ENCODE measurements at regions not wholly inside any gene's neighbourhood (a gene's known extent, or its start where the extent isn't known, plus 50 kb on each side); places are given as distances from the start of the nearest gene placed in this dataset.

DNA sequence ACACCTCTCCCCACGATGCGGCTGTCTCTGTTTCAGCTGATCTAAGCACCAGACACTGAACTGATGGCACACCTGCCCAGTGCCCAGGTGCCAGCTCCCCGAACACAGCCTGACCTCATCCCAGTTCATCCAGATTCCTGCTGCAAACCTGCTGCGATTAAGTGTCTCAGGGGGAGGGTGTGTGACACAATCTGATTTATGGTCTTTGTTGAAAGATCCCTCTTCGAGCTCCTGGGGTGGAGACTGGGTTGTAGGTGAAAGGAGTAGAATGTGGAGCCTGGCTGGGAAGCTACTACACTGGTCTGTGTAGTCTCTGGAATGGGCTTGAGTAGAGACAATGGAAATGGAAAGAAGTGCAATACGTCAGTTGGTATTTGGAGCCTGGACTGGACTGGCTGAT lies 390.3 kb downstream of the SHANK2 start:
- no peak for DNase-seq

DNA sequence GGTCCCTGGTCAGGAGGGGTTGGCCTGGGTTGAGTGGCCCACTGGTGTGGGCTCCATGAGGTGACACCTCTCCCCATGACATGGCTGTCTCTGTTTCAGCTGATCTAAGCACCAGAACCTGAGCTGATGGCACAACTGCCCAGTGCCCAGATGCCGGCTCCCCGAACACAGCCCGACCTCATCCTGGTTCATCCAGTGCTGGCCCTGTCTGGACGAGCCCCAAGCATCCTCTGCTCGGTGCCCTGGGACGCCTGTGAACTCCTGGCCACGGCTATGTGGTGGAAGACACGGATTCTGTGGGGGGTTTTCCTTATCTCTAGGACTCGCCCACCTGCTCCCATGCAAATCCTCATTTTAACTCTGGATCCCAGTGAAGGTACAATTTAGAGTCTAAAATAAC lies 389.2 kb downstream of the SHANK2 start:
- DNase-seq = no peak

DNA sequence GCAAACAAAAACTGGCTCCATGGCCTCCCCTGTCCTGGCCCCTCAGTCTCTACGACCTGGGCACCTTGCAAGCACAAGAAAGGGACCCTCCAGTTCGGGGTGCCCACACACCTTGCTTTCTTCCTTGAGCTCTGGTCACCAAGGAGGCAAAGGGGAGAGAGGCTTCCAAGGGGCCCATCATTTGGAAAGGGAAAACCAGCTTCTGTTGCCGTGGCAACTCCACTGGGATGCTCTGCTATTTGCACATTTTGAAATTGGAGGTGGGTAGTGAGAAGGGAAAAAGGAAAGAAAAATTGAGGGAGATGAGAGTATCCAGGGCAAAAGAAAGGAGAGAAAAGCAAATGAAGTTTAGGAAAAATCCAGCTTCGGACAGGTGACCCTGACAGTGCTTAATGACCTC lies 388.4 kb downstream of the SHANK2 start:
- no peak for DNase-seq

DNA sequence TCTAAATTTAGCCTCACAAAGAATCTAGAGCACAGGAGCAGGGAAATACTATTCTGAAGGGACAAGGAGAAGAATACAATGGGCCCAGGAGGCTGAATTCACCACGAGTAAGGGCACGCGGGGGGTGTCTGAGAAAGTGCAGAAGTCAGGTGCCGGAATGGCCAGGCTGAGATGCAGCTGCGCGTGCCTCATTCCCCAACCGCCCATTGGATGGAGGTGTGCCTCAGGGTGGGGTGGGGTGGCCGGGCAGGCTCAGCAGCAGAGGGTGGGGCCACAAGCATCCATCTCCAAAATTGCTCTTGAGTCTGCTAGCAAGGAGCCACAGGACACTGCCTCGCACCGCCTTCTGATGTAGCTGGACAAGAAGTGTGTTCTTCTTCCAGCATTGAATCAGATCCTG lies 387.0 kb downstream of the SHANK2 start:
- DNase-seq = no peak

DNA sequence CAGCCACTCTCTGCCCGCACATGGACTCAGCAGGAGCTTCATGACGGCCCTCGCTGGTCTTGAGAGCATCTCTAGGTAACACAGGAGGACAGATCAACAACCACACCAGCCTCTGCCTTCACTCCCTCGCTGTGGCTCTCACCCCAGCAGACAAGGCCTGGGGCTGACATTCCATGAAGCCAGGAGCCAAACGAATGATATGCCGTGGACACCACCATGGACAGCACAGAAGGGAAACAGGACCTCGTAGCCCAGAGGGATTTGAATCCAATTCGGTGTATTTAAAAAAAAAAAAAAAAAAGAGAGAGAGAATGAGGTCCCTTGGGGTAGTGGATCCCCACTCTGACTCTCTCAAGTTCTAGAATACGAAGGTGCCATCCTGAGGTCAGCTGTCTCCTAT lies 385.5 kb downstream of the SHANK2 start:
- no peak for DNase-seq

DNA sequence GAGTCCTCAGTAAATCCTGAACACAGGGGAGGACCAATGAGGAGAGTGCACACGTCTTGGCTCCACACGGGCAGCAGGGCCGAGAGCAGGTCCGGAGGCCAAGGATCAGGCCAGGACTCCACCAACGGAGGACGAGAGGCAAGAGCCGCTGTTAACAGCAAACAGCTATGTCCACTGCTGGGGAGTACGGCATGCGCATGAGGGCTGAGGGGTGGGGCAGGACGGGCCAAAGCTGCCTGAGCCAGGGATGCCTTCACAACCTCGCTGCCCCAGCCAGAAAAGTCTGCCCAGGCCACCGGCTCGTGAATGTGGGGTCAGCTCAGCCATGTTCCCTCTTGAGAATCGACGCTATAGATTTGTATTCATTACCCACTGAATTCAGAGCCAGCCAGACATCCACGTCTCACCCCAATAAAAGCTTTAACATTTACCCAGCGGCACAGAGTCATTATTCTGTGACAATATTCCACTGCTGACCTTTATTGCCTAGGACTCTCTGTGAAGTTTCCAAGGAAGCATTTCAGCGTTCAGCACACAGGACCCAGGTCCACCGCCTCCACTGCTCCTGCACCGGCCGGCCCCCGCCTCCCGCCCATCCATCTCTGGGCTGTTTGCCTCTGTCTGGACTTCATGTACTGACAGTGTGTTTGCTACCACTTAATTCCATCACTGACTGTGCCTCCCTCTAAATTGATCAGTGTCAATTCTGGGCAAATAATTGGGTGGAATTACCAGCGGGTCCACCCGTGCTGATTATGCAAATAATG lies 384.9 kb downstream of the SHANK2 start:
- no peak for DNase-seq

DNA sequence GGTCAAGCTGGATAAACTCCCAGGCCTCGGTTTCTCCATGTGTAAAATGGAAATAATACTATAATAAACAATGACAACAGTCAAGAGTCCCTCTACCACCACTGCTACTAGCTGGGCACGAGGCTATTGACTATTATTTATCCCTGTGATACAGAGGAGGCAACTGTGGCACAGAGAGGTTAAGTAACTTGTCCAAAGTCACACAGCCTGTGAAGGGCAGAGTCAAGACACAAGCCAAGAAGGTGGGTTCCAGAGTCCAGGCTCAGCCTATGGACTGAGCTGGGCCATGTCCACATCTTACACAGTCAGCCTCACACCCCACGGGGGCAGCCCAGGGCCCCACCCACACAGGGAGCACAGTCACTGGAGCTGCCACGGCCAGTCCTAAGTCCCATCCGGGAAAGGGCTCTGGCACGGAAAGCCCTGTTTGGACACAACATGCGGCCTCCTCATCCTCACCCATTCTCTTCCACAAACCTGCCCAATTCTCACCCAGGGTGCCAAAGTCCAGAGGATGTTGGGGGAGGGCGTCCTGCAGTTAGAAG lies 384.0 kb downstream of the SHANK2 start:
- no peak for DNase-seq

DNA sequence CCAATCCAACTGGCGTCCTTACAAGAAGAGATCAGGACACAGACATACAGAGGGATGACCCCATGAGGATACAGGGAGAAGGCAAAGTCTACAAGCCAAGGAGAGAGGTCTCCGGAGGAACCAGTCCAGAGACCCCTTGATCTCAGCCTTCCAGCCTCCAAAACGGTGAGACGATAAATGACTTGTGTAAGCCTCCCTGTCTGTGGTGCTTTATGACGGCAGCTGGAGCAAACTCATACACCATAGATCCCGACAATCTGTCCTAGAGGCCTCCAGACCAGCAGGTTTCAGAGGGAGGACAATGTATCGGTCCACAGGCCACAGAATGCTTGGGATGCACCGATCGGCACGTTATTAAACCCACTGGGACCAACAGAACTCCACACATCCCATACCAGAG lies 383.3 kb downstream of the SHANK2 start:
- no peak for DNase-seq

DNA sequence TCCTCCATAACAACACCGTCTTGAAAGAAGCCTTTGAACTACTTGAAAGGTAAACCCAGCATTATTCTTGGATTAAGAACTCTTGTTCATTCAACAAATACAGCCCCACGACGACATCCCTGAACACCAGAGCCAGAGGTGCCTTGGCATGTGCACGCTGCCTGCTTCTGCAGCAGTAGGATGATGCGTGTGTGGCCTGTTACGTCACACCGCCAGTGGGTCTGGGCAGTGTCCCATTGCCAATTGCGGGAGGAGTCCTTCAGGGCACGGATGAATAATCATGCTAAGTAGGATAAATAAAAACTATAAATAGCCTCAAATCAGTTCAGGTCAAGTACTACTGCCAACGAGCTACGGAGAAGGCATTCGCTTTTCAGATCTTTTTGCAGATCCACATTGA lies 380.5 kb downstream of the SHANK2 start:
- DNase-seq = no peak

DNA sequence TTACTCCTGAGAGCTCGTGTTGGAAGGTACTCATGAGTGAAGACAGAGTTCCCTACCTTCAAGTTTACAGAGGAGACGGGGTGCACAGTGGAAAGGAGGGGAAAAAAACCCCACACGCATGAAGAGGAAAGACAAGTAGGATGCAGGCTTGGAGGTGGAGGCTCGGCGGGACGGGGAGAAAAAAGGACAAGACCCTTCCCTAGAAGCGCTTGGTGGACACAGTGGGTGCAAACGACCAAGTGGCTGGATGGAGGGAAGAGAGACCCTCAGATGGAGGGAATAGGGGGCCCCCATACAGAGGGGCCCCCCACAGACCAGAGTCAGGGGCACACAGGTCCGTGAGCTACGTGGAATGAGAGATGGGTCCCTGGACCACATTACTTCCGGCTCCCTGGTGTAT lies 380.1 kb downstream of the SHANK2 start:
- no peak for DNase-seq

DNA sequence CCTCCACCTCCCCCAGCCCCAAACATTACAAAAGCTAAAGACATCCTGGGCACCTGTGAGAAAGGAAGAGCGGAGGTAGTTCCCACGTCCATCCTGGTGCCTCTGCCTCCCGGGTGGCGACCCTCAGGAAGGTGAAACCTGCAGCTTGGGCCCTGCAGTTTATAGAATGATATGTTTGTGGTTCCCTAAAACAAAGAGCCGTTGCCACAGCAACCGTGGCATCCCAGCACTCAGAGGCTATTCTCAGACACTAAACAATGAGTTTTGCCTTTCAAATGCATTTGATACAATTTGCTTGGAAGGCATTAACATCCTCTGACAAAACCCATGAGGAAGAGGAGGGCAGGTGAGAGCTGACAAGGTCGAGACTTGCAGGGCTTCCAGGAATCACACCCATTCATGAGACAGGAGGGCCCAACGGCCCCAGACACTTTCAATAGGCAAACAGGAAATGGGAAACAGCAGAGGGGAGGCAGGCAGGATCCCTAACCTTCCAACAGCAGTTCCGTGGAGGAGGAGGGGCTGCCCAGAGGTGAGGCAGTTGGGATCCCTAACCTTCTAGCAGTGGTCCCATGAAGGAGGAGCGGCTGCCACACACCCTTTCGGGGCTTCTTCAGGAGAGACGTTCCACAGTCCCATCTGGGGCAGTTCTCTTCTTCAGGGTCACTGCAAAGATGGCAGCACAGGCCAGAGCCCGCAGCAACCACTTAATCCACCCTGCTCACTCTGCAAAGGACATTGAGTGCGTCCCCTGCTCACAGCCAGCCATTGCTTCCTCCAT lies 379.2 kb downstream of the SHANK2 start:
- no peak for DNase-seq

DNA sequence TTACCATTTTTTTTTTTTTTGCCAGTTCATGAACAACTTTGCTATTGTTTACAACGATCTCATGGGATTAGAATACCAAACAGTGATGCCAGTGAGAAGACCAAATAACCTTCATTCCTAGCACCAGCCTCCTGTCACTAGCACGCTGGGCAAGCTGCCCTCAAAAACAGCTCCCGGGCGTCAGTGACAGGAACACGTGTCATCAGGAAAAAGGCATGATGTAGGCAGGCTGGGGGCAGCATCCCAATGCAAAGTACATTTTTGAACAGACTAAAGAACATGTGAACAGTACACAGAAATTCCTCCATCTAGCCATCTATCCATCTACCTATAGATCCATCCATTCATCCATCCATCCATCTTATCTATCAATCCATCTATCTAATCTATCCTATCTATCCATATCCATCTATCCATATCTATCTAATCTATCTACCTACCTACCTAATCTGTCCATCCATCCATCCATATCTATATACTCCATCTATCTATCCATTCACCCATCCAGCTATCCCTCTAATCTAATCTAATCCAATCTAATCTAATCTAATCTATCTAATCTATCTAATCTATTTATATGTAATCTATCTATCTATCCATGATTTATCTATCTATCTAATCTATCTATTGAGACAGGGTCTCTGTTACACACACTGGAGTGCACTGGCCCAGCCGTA lies 378.5 kb downstream of the SHANK2 start:
- DNase-seq = no peak

DNA sequence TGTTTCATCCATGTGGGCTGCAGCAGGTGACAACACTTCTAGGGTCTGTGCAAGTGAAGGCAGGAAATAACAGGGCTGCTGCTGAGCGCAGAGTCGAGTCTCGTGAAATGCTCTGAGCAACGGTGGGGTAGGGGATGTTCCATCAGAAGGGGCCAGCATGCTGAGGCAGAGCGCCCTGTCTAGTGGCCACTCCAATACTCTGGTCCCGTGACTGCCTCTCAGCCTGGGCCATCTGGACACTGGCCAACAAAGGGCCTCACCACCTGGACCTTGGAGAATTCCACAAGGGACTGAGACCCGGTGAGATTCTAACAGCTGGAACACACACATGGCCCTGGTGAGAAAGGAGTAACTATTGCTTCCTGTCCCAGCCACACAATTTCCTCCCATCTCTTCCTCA lies 375.7 kb downstream of the SHANK2 start:
- DNase-seq = no peak

DNA sequence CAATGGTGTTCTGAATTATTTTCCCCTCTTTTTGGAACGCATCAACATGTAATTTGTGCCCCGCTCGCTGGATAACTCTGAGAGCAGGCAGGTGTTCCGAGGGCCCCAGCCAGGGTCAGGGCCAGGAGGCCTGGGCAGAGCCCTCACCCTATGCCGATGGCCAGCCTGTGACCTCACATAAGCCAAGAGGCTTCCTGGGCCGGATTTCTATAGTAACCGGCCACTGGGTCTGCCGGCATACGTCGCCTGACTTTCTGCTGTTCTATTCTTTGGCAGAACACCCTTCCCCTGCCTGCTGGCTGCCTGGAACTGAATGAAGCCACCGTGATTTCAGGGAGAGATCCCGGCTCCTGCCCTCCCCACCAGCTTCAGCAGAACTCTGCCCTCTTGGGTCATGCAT lies 375.2 kb downstream of the SHANK2 start:
- DNase-seq = no peak

DNA sequence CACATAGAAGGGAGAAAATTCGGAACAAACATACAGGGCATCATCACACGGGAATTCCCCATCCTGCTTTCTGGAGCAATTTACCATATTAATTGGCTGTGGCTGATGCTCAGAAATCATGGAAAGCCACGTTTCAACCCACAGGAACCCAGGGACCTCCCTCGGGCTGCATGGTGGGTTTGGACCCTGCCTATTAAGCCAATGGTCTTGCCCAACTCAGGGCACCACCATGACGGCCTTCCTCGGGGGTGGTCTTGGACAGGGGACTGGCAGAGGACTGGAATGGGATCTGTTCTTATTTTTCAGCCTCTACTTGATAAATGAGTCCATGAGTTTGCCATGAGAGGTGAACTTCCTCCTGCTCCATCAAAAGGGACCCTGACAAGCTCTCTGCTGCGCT lies 374.0 kb downstream of the SHANK2 start:
- no peak for DNase-seq

DNA sequence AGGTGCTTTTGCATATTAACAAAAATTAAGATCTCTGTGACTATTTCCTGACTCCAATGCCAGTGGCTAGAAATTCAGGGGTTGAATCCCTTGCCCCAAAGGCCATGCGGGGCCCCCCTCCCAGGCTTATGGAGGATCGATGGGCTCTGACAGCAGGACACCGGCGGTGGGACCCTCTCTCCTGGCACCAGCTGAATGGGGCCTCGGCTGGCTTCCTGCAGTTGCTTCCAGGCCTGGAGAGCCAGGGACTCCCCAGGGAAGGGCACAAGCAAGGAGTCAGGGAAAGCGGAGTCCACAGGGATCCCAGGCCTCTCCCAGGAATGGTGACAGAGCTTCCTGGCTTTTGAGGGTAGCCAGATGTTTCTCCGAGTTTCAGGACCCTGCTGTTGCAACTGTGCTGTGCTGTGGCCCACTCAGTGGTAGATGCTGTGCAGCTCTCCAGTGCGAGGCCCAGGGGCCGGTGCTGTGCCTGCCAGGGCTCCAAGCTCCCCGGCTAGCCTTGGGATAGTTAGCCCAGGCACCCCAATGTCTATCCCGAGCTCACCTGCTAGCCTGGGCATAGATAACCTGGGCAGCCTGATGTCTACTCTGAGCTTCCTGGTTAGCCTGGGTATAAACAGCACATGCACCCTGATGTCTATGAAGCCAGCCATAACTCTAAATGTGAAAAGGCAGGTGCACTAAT lies 372.6 kb downstream of the SHANK2 start:
- no peak for DNase-seq

DNA sequence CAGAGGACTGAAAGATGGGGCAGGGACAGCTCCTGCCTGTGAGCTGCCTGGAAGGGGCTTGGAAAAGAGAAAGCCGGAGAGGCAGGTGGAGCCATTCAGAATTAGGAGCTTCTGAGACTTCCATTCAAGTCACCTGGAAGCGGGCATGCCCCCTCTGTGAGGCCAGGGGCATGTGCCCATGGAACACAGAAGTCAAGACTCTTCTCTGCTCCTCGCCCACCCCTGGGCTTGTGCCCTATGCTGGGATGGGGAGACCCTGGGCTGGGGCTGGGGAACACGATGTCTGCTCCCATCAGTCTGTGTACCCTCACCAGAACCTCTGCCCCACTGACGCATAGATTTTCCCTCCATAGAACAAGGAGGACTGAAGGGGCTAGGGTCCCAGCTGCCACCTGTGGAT lies 372.0 kb downstream of the SHANK2 start:
- no peak for DNase-seq

DNA sequence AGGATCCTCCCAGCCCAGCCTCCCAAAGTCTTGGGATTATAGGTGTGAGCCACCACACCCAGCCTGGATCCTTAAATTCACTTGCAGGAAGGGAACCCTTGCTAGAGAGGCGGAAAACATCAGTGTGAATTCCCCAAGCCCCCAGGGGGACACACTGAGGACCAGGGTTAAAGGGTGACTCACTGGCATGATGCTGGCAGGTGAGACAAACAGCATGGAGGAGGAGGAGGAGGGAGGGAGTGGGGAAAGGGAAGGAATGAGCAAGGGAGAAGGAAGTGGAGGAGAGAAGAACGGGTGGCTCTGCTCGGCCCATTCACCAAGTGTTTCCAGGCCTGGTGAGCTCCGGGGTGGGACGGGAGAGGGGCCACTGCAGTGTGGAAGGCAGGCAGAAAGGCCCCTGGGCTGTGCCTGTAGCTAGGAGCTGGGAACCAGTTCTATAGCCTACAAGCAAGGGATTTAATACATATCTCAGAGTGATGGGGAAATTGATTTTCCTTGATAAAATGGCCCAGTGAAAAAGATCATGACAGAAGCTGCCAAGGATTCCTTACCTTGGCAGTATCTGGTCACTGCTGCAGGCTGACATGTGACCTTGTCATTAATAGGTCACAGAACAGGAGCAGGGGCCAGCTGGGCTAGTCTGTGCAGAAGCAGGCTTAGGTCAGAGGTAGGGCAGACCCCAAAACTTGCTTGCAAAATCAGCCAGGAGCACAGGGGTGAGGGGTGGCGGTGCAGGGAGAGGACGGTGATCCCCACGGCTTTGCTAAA lies 370.2 kb downstream of the SHANK2 start:
- no peak for DNase-seq

DNA sequence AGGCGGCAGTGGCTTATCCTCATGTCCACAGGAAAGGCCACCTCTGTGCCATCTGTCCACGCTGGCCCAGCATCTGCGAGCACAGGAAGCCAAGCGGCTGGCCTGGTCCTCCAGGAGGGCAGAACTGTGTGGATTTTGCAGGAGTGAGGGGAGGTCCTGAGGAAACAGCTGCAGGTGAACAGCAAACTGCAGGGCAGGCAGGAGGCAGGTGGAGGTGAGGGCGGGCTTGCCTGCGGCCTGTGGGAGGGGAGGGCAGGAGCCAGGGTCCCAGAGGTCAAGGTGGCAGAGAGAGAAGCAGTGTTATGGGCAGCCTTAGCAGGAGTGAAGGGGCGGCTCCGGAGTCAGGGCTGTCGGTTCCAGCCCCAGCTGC lies 369.7 kb downstream of the SHANK2 start:
- DNase-seq = no peak

DNA sequence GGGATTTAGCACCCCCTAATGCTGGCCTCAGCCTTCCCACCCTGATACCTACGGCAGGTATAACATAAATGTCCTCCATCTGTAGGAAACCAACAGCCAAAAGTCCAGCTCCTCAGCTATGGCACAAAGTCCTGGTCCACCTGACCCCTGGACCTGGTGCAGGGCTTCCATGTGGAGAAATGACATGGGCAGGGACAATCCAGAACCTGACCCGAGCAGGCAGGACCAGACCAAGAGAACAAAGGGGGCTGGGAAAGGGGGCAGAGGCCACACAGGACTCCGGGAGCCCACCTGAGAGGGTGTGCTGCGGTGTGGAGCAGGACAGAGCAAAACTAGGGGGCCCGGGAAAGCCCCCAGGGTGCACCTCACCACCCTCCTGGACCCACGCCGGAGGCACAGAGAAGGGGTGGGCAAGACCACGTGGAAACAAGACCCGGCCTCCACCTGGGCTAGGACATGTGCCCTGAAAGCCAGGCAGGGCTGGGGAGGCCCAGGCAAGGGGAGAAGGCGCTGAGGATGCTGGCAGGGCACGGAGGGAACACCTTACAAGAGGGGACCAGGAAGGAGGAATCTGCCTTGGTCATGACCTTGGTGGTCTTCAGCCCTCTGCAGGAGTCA lies 368.9 kb downstream of the SHANK2 start:
- DNase-seq = no peak

DNA sequence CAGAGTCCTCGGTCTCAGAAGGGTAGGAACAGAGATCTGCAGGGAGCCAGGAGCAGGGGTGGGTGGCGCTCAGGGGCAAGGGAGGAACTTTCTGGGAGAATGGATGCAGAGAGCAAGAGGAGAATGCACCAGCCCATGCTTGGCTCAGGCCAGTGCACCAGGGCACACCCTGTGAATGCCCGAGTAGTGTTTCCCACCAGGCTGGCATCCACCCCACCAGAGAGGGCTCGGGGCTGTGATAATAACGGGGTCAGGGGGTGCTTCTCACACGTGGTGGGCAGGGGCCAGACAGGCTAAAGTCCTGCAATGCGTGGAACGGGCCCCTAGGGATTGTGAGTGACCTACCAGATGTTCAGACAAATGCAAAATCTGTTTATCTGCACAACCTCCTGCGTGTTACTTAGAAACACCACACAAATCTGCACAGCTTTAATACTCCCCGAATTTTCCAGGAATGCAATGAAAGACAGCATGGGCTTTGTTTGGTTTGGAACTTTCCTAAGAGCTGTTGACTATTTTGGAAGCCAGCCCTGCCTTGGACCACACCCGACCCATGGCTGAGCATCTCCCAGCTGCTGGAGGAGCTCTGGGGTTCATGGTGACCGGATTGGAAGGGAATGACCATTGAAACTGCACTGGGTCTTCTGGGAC lies 368.3 kb downstream of the SHANK2 start:
- no peak for DNase-seq

All from CD4-positive, alpha-beta T cell treated with Interleukin-21 for 1 hour (primary cell).